RWPE2 (cell line): ENCODE measurements at regions not wholly inside any gene's neighbourhood (a gene's known extent, or its start where the extent isn't known, plus 50 kb on each side); places are given as distances from the start of the nearest gene placed in this dataset.

Source experiments
- ATAC-seq: fragments of 200-7000 bp; cut with Tn5 transposase; 3 replicates; pipeline ENCODE4 v1.9.1; 2021; ENCODE audit warnings: low read depth
- DNase-seq: peaks from one replicate; pipeline ENCODE4 v3.0.0-alpha.2; 2020; ENCODE audit warnings: low spot score
- H3K27ac ChIP-seq: fragments of 450-650 bp; 2 replicates; pipeline ENCODE4 v1.5.1; 2017; ENCODE audit warnings: mild to moderate bottlenecking; ENCODE audit not compliant: poor library complexity, severe bottlenecking
- H3K27me3 ChIP-seq: fragments of 250-450 bp; sonication (Bioruptor Pico); 2 replicates; pipeline ENCODE4 v1.5.1; 2021; ENCODE audit warnings: mild to moderate bottlenecking, moderate library complexity; ENCODE audit not compliant: insufficient read depth, poor library complexity, severe bottlenecking
- H3K36me3 ChIP-seq: fragments of 250-450 bp; sonication (Bioruptor Pico); 2 replicates; pipeline ENCODE4 v1.5.1; 2020; ENCODE audit warnings: low read depth, mild to moderate bottlenecking, moderate library complexity
- H3K4me1 ChIP-seq: fragments of 250-450 bp; sonication (Bioruptor Pico); 2 replicates; pipeline ENCODE4 v1.5.1; 2021; ENCODE audit warnings: mild to moderate bottlenecking, moderate library complexity; ENCODE audit not compliant: insufficient read depth, poor library complexity, severe bottlenecking
- H3K4me3 ChIP-seq: fragments of 250-450 bp; sonication (Bioruptor Pico); 2 replicates; pipeline ENCODE4 v1.5.1; 2021; ENCODE audit warnings: mild to moderate bottlenecking, moderate library complexity; ENCODE audit not compliant: severe bottlenecking
- H3K9me3 ChIP-seq: fragments of 250-450 bp; sonication (Bioruptor Pico); 2 replicates; pipeline ENCODE4 v1.5.1; 2021; ENCODE audit warnings: mild to moderate bottlenecking, moderate library complexity; ENCODE audit not compliant: severe bottlenecking
- CTCF ChIP-seq: fragments of 450-650 bp; IDR thresholded peaks from one replicate; pipeline ENCODE4 v1.5.1; 2017; ENCODE audit warnings: mild to moderate bottlenecking, moderate library complexity; ENCODE audit not compliant: poor library complexity, severe bottlenecking

GRCh38 chr9:119003201-119003611, 366.0 kb downstream of the BRINP1 start:
- peak overlapping the region; percentile 74 for H3K27ac ChIP-seq
- H3K4me1 ChIP-seq: peaks cover 18% of the 10 kb centered on the region
- no peaks in the 10 kb centered on the region for H3K36me3 ChIP-seq
- no peak for TF ChIP-seq CTCF
- no peak for ATAC-seq
- no peak for DNase-seq
- H3K4me3 ChIP-seq: no peak overlapping the region
- no peaks in the 10 kb centered on the region for H3K27me3 ChIP-seq
- H3K9me3 ChIP-seq: no peaks in the 10 kb centered on the region

GRCh38 chr9:119003882-119004617, 365.2 kb downstream of the BRINP1 start:
- Histone ChIP-seq H3K27me3 (no peaks in the 10 kb centered on the region), H3K27ac (peak overlapping the region; percentile 74), H3K4me1 (peaks cover 18% of the 10 kb centered on the region), H3K9me3 (no peaks in the 10 kb centered on the region), H3K4me3 (no peak overlapping the region), H3K36me3 (no peaks in the 10 kb centered on the region)
- ATAC-seq (peak; percentile 65), DNase-seq (no peak)
- no peak for TF ChIP-seq CTCF

- Histone ChIP-seq H3K4me1 (peaks cover 18% of the 10 kb centered on the region), H3K27ac (peak overlapping the region; percentile 74), H3K4me3 (no peak overlapping the region), H3K27me3 (no peaks in the 10 kb centered on the region), H3K9me3 (no peaks in the 10 kb centered on the region), H3K36me3 (no peaks in the 10 kb centered on the region)
- TF ChIP-seq CTCF: no peak
- ATAC-seq (peak; percentile 69), DNase-seq (peak; percentile 68)
Measured at GRCh38 chr9:119004618-119004990, 364.6 kb downstream of the BRINP1 start.

- Histone ChIP-seq H3K9me3 (no peaks in the 10 kb centered on the region), H3K27ac (peak overlapping the region; percentile 74), H3K36me3 (no peaks in the 10 kb centered on the region), H3K4me1 (peaks cover 18% of the 10 kb centered on the region), H3K4me3 (no peak overlapping the region), H3K27me3 (no peaks in the 10 kb centered on the region)
- DNase-seq (no peak), ATAC-seq (0 out of 3 replicates have a peak, but pooled peaks have one; percentile 4)
- TF ChIP-seq CTCF: no peak
Measured at GRCh38 chr9:119005162-119005561, 364.1 kb downstream of the BRINP1 start.

- H3K4me1 ChIP-seq: peaks cover 13% of the 10 kb centered on the region
- H3K9me3 ChIP-seq: no peaks in the 10 kb centered on the region
- no peak for TF ChIP-seq CTCF
- H3K27ac ChIP-seq: peak overlapping the region; percentile 60
- H3K36me3 ChIP-seq: no peaks in the 10 kb centered on the region
- no peak overlapping the region for H3K4me3 ChIP-seq
- DNase-seq (no peak), ATAC-seq (peak; percentile 74)
- H3K27me3 ChIP-seq: no peaks in the 10 kb centered on the region
Measured at GRCh38 chr9:119009249-119009648, 360.0 kb downstream of the BRINP1 start.
